Activated T-helper 1 cell treated with anti-CD3 and anti-CD28 coated beads, Interleukin-12 subunit alpha, Interleukin-12 subunit beta, Interleukin-2, Interleukin-4 antibody, amounts not matched to agents 30 ng/mL and 10 ng/mL and 1 ng/mL, durations not matched to agents 14 hours and 24 hours and 36 hours (primary cell): ENCODE measurements at regions not wholly inside any gene's neighbourhood (a gene's known extent, or its start where the extent isn't known, plus 50 kb on each side); places are given as distances from the start of the nearest gene placed in this dataset.

Source experiments
- DNase-seq: peaks from one replicate; pipeline ENCODE4 v3.0.0; 2021; ENCODE audit warnings: low spot score
- H3K27ac Mint-ChIP-seq: one replicate; pipeline ENCODE4 v1.8.0; 2021; ENCODE audit warnings: mild to moderate bottlenecking, mixed read lengths
- H3K27me3 Mint-ChIP-seq: one replicate; pipeline ENCODE4 v1.8.0; 2022; ENCODE audit warnings: mild to moderate bottlenecking, moderate library complexity, mixed read lengths; ENCODE audit not compliant: insufficient read depth
- H3K36me3 Mint-ChIP-seq: one replicate; pipeline ENCODE4 v1.8.0; 2021; ENCODE audit warnings: low read depth, mixed read lengths
- H3K4me1 Mint-ChIP-seq: one replicate; pipeline ENCODE4 v1.8.0; 2021; ENCODE audit warnings: low read depth, mixed read lengths
- H3K4me3 Mint-ChIP-seq: one replicate; pipeline ENCODE4 v1.8.0; 2021; ENCODE audit warnings: mild to moderate bottlenecking, moderate library complexity, mixed read lengths
- H3K9me3 Mint-ChIP-seq: one replicate; pipeline ENCODE4 v1.8.0; 2021; ENCODE audit warnings: mixed read lengths
- intact Hi-C: fragments of 100-400 bp; cut with micrococcal nuclease; formaldehyde crosslinking; loops from one replicate; pipeline ENCODE4 v1.15.1; 2024

- H3K36me3 Mint-ChIP-seq: no peaks in the 10 kb centered on the region
- H3K27me3 Mint-ChIP-seq: peaks cover 17% of the 10 kb centered on the region
- no peaks in the 10 kb centered on the region for H3K9me3 Mint-ChIP-seq
- no peak overlapping the region for H3K4me3 Mint-ChIP-seq
- intact Hi-C loops: no loop called here
- DNase-seq: no peak
- H3K4me1 Mint-ChIP-seq: no peaks in the 10 kb centered on the region
- H3K27ac Mint-ChIP-seq: no peak overlapping the region
Measured at GRCh38 chr13:91162180-91162579, 185.3 kb upstream of the MIR17HG start.

GRCh38 chr13:91162589-91162988 lies 184.9 kb upstream of the MIR17HG start:
- DNase-seq: no peak
- Mint-ChIP-seq H3K27ac (no peak overlapping the region), H3K27me3 (peaks cover 16% of the 10 kb centered on the region), H3K9me3 (no peaks in the 10 kb centered on the region), H3K4me1 (no peaks in the 10 kb centered on the region), H3K4me3 (no peak overlapping the region), H3K36me3 (no peaks in the 10 kb centered on the region)
- intact Hi-C loops: no loop called here

GRCh38 chr13:91165758-91166157 lies 181.7 kb upstream of the MIR17HG start:
- no peaks in the 10 kb centered on the region for H3K9me3 Mint-ChIP-seq
- no peaks in the 10 kb centered on the region for H3K36me3 Mint-ChIP-seq
- no peaks in the 10 kb centered on the region for H3K4me1 Mint-ChIP-seq
- H3K27ac Mint-ChIP-seq: no peak overlapping the region
- no peak overlapping the region for H3K4me3 Mint-ChIP-seq
- no peak for DNase-seq
- intact Hi-C loops: no loop called here
- H3K27me3 Mint-ChIP-seq: no peaks in the 10 kb centered on the region

- H3K27me3 Mint-ChIP-seq: peaks cover 1% of the 10 kb centered on the region
- no peaks in the 10 kb centered on the region for H3K36me3 Mint-ChIP-seq
- H3K27ac Mint-ChIP-seq: no peak overlapping the region
- H3K4me1 Mint-ChIP-seq: no peaks in the 10 kb centered on the region
- no peak for DNase-seq
- no peaks in the 10 kb centered on the region for H3K9me3 Mint-ChIP-seq
- H3K4me3 Mint-ChIP-seq: no peak overlapping the region
- intact Hi-C loops: no loop called here
Measured at GRCh38 chr13:91166714-91167511, 180.6 kb upstream of the MIR17HG start.

- Mint-ChIP-seq H3K4me1 (no peaks in the 10 kb centered on the region), H3K27me3 (peaks cover 1% of the 10 kb centered on the region), H3K36me3 (no peaks in the 10 kb centered on the region), H3K27ac (no peak overlapping the region), H3K4me3 (no peak overlapping the region), H3K9me3 (no peaks in the 10 kb centered on the region)
- no peak for DNase-seq
- intact Hi-C loops: no loop called here
Measured at GRCh38 chr13:91167706-91168385, 179.6 kb upstream of the MIR17HG start.

GRCh38 chr13:91168386-91168711 lies 179.1 kb upstream of the MIR17HG start:
- Mint-ChIP-seq H3K4me1 (no peaks in the 10 kb centered on the region), H3K27me3 (peaks cover 1% of the 10 kb centered on the region), H3K4me3 (no peak overlapping the region), H3K9me3 (no peaks in the 10 kb centered on the region), H3K27ac (no peak overlapping the region), H3K36me3 (no peaks in the 10 kb centered on the region)
- intact Hi-C loops: no loop called here
- DNase-seq: no peak

- H3K4me1 Mint-ChIP-seq: no peaks in the 10 kb centered on the region
- H3K36me3 Mint-ChIP-seq: no peaks in the 10 kb centered on the region
- DNase-seq: no peak
- peaks cover 1% of the 10 kb centered on the region for H3K27me3 Mint-ChIP-seq
- H3K27ac Mint-ChIP-seq: no peak overlapping the region
- intact Hi-C loops: no loop called here
- no peak overlapping the region for H3K4me3 Mint-ChIP-seq
- H3K9me3 Mint-ChIP-seq: no peaks in the 10 kb centered on the region
Measured at GRCh38 chr13:91169321-91170050, 178.0 kb upstream of the MIR17HG start.

- no peaks in the 10 kb centered on the region for H3K4me1 Mint-ChIP-seq
- no peak overlapping the region for H3K4me3 Mint-ChIP-seq
- no peaks in the 10 kb centered on the region for H3K36me3 Mint-ChIP-seq
- intact Hi-C loops: no loop called here
- no peak for DNase-seq
- H3K27ac Mint-ChIP-seq: no peak overlapping the region
- H3K9me3 Mint-ChIP-seq: no peaks in the 10 kb centered on the region
- H3K27me3 Mint-ChIP-seq: peaks cover 10% of the 10 kb centered on the region
Measured at GRCh38 chr13:91172160-91172559, 175.3 kb upstream of the MIR17HG start.

GRCh38 chr13:91174886-91175501 lies 172.5 kb upstream of the MIR17HG start:
- Mint-ChIP-seq H3K4me3 (no peak overlapping the region), H3K4me1 (no peaks in the 10 kb centered on the region), H3K9me3 (no peaks in the 10 kb centered on the region), H3K36me3 (no peaks in the 10 kb centered on the region), H3K27me3 (peaks cover 10% of the 10 kb centered on the region), H3K27ac (no peak overlapping the region)
- intact Hi-C loops: no loop called here
- no peak for DNase-seq

GRCh38 chr13:91178099-91178498 lies 169.4 kb upstream of the MIR17HG start:
- intact Hi-C loops: no loop called here
- Mint-ChIP-seq H3K4me3 (no peak overlapping the region), H3K4me1 (no peaks in the 10 kb centered on the region), H3K36me3 (no peaks in the 10 kb centered on the region), H3K27me3 (peaks cover 8% of the 10 kb centered on the region), H3K27ac (no peak overlapping the region), H3K9me3 (no peaks in the 10 kb centered on the region)
- no peak for DNase-seq

GRCh38 chr13:91181892-91182291 lies 165.6 kb upstream of the MIR17HG start:
- intact Hi-C loops: no loop called here
- Mint-ChIP-seq H3K9me3 (no peaks in the 10 kb centered on the region), H3K27me3 (peaks cover 2% of the 10 kb centered on the region), H3K27ac (no peak overlapping the region), H3K4me3 (no peak overlapping the region), H3K36me3 (no peaks in the 10 kb centered on the region), H3K4me1 (no peaks in the 10 kb centered on the region)
- DNase-seq: no peak

- Mint-ChIP-seq H3K27me3 (peaks cover 4% of the 10 kb centered on the region), H3K27ac (no peak overlapping the region), H3K4me1 (no peaks in the 10 kb centered on the region), H3K36me3 (no peaks in the 10 kb centered on the region), H3K9me3 (no peaks in the 10 kb centered on the region), H3K4me3 (no peak overlapping the region)
- no peak for DNase-seq
- intact Hi-C loops: no loop called here
Measured at GRCh38 chr13:91184244-91184926, 163.1 kb upstream of the MIR17HG start.
